ENCODE measurements at regions not wholly inside any gene's neighbourhood (a gene's known extent, or its start where the extent isn't known, plus 50 kb on each side); places are given as distances from the start of the nearest gene placed in this dataset.

DNA sequence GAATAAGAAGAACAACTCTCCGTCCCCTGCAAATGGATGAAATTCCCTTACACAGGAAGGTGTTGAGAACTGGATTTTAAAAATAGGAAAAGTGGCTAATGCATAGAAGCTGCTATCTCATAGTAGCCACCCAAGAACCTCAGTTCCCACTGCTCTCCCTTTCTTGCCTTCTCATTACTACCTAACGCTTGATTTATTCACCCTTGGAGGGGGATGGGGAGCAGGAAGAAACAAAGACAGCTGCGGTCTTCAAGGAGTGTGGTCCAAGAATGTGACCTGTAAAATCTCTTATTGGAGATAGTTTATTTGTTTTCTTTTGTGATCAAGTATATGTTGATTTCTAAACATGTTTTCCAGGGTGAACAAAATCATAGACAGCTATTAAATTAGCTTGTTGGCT lies 274.1 kb upstream of the CTNNB1 start:
- Histone ChIP-seq H3K4me1 (ENCODE audit: control insufficient read depth, insufficient read depth, low read length) (no peaks in the 10 kb centered on the region), H3K36me3 (ENCODE audit: control insufficient read depth, insufficient read depth, low read length) (no peaks in the 10 kb centered on the region), H3K4me3 (ENCODE audit: low read length) (no peak overlapping the region), H3K27ac (ENCODE audit: low read length) (no peak overlapping the region), H3K27me3 (ENCODE audit: control insufficient read depth, insufficient read depth, low read length) (peaks cover 4% of the 10 kb centered on the region), H3K9me3 (ENCODE audit: control insufficient read depth, insufficient read depth, low read length) (no peaks in the 10 kb centered on the region)
- 63% methylated on average over 1 of the region's 3 CpGs for WGBS (ENCODE audit: insufficient coverage)
- Mint-ChIP-seq H3K27me3 (ENCODE audit: low read depth in 2 of 2) (peaks cover 24 to 35% of the 10 kb centered on the region in 2 donors), H3K27ac (no peak overlapping the region), H3K4me1 (no peaks in the 10 kb centered on the region), H3K36me3 (no peaks in the 10 kb centered on the region), H3K9me3 (peaks cover 0 to 4% of the 10 kb centered on the region in 2 donors), H3K4me3 (no peak overlapping the region)
- TF ChIP-seq, protein P1, sequence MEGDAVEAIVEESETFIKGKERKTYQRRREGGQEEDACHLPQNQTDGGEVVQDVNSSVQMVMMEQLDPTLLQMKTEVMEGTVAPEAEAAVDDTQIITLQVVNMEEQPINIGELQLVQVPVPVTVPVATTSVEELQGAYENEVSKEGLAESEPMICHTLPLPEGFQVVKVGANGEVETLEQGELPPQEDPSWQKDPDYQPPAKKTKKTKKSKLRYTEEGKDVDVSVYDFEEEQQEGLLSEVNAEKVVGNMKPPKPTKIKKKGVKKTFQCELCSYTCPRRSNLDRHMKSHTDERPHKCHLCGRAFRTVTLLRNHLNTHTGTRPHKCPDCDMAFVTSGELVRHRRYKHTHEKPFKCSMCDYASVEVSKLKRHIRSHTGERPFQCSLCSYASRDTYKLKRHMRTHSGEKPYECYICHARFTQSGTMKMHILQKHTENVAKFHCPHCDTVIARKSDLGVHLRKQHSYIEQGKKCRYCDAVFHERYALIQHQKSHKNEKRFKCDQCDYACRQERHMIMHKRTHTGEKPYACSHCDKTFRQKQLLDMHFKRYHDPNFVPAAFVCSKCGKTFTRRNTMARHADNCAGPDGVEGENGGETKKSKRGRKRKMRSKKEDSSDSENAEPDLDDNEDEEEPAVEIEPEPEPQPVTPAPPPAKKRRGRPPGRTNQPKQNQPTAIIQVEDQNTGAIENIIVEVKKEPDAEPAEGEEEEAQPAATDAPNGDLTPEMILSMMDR (IDR thresholded peaks at IDR 0.05) = no peak
- intact Hi-C loops (cut with micrococcal nuclease) = no loop called here
- no peak for ATAC-seq
- DNase-seq = no peak

DNA sequence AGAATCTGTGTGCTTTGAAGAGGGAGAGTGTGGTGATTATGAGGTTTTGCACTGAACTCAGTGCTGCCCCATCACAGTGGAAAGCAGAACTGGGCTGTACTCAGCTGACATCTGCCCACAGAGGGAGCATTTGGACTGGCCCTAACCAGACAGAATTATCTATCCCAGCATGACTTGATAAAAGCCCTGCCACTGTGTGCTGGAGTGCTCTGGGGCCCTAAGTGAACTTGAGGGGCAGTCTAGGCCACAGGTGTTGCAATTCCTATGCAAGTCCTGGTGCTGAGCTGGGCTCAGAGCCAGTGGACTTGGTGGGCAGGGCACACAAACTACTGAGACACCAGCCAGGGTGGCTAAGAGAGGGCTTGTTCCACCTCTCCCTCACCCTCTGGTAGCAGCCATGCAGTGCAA lies 269.2 kb upstream of the CTNNB1 start:
- Mint-ChIP-seq H3K9me3 (peaks cover 2 to 4% of the 10 kb centered on the region in 2 donors), H3K36me3 (no peaks in the 10 kb centered on the region), H3K4me1 (peaks cover 0 to 8% of the 10 kb centered on the region in 2 donors), H3K27me3 (ENCODE audit: low read depth in 2 of 2) (peaks cover 20 to 43% of the 10 kb centered on the region in 2 donors), H3K27ac (no peak overlapping the region), H3K4me3 (no peak overlapping the region)
- TF ChIP-seq, protein P1 (IDR thresholded peaks at IDR 0.05) = no peak
- peaks cover 4% of the 10 kb centered on the region for H3K27me3 ChIP-seq (ENCODE audit: control insufficient read depth, insufficient read depth, low read length)
- H3K4me1 ChIP-seq (ENCODE audit: control insufficient read depth, insufficient read depth, low read length) = no peaks in the 10 kb centered on the region
- intact Hi-C loops (cut with micrococcal nuclease) = no loop called here
- H3K36me3 ChIP-seq (ENCODE audit: control insufficient read depth, insufficient read depth, low read length) = no peaks in the 10 kb centered on the region
- H3K27ac ChIP-seq (ENCODE audit: low read length) = no peak overlapping the region
- no peak overlapping the region for H3K4me3 ChIP-seq (ENCODE audit: low read length)
- ATAC-seq = peak; percentile 21 to 38 (median 37)
- no peaks in the 10 kb centered on the region for H3K9me3 ChIP-seq (ENCODE audit: control insufficient read depth, insufficient read depth, low read length)
- no peak for DNase-seq

DNA sequence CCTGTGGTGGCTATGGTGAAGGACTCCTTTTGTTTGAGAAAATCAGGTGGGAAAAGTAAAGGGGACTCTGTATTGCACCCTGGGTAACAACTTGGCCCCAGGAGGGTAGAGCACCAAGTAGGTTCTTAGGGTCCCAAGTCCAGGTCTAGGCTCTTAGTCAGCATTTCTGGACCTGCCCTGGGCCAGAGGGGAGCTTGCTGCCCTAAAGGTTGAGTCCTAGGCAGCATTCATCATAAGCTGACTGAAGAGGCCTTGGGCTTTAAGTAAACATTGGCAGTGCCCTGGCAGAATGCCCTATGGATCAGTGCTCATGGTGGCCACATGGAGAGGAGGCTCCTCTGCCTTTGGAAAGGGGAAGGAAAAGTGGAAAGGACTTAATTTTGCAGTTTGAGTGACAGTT lies 268.5 kb upstream of the CTNNB1 start:
- no peaks in the 10 kb centered on the region for H3K36me3 Mint-ChIP-seq
- Histone ChIP-seq H3K27ac (ENCODE audit: low read length) (no peak overlapping the region), H3K36me3 (ENCODE audit: control insufficient read depth, insufficient read depth, low read length) (no peaks in the 10 kb centered on the region), H3K4me3 (ENCODE audit: low read length) (no peak overlapping the region), H3K9me3 (ENCODE audit: control insufficient read depth, insufficient read depth, low read length) (no peaks in the 10 kb centered on the region), H3K27me3 (ENCODE audit: control insufficient read depth, insufficient read depth, low read length) (peaks cover 4% of the 10 kb centered on the region), H3K4me1 (ENCODE audit: control insufficient read depth, insufficient read depth, low read length) (no peaks in the 10 kb centered on the region)
- ATAC-seq = no peak
- H3K4me3 Mint-ChIP-seq = no peak overlapping the region
- no peak for DNase-seq
- peaks cover 2 to 4% of the 10 kb centered on the region in 2 donors for H3K9me3 Mint-ChIP-seq
- H3K27ac Mint-ChIP-seq = no peak overlapping the region
- peaks cover 0 to 8% of the 10 kb centered on the region in 2 donors for H3K4me1 Mint-ChIP-seq
- peaks cover 20 to 37% of the 10 kb centered on the region in 2 donors for H3K27me3 Mint-ChIP-seq (ENCODE audit: low read depth in 2 of 2)
- TF ChIP-seq, protein P1 (IDR thresholded peaks at IDR 0.05) = no peak
- intact Hi-C loops (cut with micrococcal nuclease) = no loop called here

DNA sequence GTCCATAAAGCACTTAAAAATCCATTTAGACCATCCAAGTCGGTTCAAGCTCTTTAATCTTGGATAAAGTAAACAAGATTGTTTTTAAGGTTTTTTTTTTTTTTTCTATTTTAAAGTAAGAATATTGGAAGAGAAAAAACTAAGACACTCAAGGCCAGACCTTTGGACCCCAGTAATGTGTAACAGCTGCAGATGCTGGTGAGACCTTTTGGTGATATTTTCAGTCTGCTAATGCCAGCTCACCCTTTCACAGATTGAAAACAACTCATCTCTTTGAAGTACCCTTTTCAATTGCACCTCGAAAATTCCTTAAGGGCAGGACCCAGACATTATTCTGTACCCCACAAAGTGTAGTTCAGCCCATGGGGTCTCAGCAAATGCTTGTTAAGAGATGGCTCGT lies 260.7 kb upstream of the CTNNB1 start:
- Histone ChIP-seq H3K9me3 (ENCODE audit: control insufficient read depth, insufficient read depth, low read length) (no peaks in the 10 kb centered on the region), H3K36me3 (ENCODE audit: control insufficient read depth, insufficient read depth, low read length) (no peaks in the 10 kb centered on the region), H3K4me3 (ENCODE audit: low read length) (no peak overlapping the region), H3K27ac (ENCODE audit: low read length) (no peak overlapping the region), H3K27me3 (ENCODE audit: control insufficient read depth, insufficient read depth, low read length) (no peaks in the 10 kb centered on the region), H3K4me1 (ENCODE audit: control insufficient read depth, insufficient read depth, low read length) (no peaks in the 10 kb centered on the region)
- no peak overlapping the region for H3K4me3 Mint-ChIP-seq
- no peaks in the 10 kb centered on the region for H3K9me3 Mint-ChIP-seq
- no peaks in the 10 kb centered on the region for H3K27me3 Mint-ChIP-seq (ENCODE audit: low read depth in 2 of 2)
- H3K4me1 Mint-ChIP-seq = peaks cover 0 to 16% of the 10 kb centered on the region in 2 donors
- 76% methylated on average over 2 of the region's 3 CpGs for WGBS (ENCODE audit: insufficient coverage)
- TF ChIP-seq, protein P1 (IDR thresholded peaks at IDR 0.05) = no peak
- intact Hi-C loops (cut with micrococcal nuclease) = no loop called here
- ATAC-seq = no peak
- H3K36me3 Mint-ChIP-seq = no peaks in the 10 kb centered on the region
- no peak overlapping the region for H3K27ac Mint-ChIP-seq
- no peak for DNase-seq

Measured in natural killer cell (primary cell).